NCI-H128 (cell line): ENCODE measurements at regions not wholly inside any gene's neighbourhood (a gene's known extent, or its start where the extent isn't known, plus 50 kb on each side); places are given as distances from the start of the nearest gene placed in this dataset.
"Not testable (repeated sequence)": the region's sequence is repeated elsewhere in the genome, so short reads cannot be mapped to it uniquely, and the experiment has no call there.

Source experiments
- DNase-seq: peaks from one replicate; lab custom pipeline; 2025; ENCODE audit not compliant: unreplicated experiment; lab: John Stamatoyannopoulos, UW

GRCh38 chr1:220475608-220476007 lies 52.3 kb upstream of the MARK1 start:
- DNase-seq = not testable (repeated sequence)

- not testable (repeated sequence) for DNase-seq
These were observed 52.8 kb upstream of the MARK1 start for GRCh38 chr1:220475141-220475540.

GRCh38 chr1:220473440-220473839 lies 54.5 kb upstream of the MARK1 start:
- DNase-seq = no peak

- no peak for DNase-seq
These were observed 65.2 kb upstream of the MARK1 start for GRCh38 chr1:220462752-220463151.

GRCh38 chr1:220458936-220459335 lies 69.0 kb upstream of the MARK1 start:
- no peak for DNase-seq

GRCh38 chr1:220457957-220458609 lies 69.9 kb upstream of the MARK1 start:
- no peak for DNase-seq

GRCh38 chr1:220455559-220455958 lies 72.4 kb upstream of the MARK1 start:
- no peak for DNase-seq

- no peak for DNase-seq
These were observed 73.7 kb upstream of the MARK1 start for GRCh38 chr1:220454155-220454777.

GRCh38 chr1:220453371-220453770 lies 74.6 kb upstream of the MARK1 start:
- DNase-seq = no peak

GRCh38 chr1:220451532-220451931 lies 76.4 kb upstream of the MARK1 start:
- no peak for DNase-seq

- DNase-seq = no peak
These were observed 77.0 kb upstream of the MARK1 start for GRCh38 chr1:220450927-220451326.

- no peak for DNase-seq
These were observed 79.7 kb upstream of the MARK1 start for GRCh38 chr1:220448217-220448616.

- DNase-seq = not testable (repeated sequence)
These were observed 83.3 kb upstream of the MARK1 start for GRCh38 chr1:220444586-220444985.

GRCh38 chr1:220441211-220441610 lies 86.7 kb upstream of the MARK1 start:
- DNase-seq = no peak

GRCh38 chr1:220438741-220439140 lies 89.2 kb upstream of the MARK1 start:
- no peak for DNase-seq

- no peak for DNase-seq
These were observed 95.5 kb upstream of the MARK1 start for GRCh38 chr1:220432408-220432807.

- no peak for DNase-seq
These were observed 96.2 kb upstream of the MARK1 start for GRCh38 chr1:220431554-220432239.

- DNase-seq = no peak
These were observed 97.3 kb upstream of the MARK1 start for GRCh38 chr1:220430586-220430985.

GRCh38 chr1:220430059-220430458 lies 97.9 kb upstream of the MARK1 start:
- DNase-seq = no peak

GRCh38 chr1:220426989-220427388 lies 100.9 kb upstream of the MARK1 start:
- no peak for DNase-seq

- DNase-seq = no peak
These were observed 102.1 kb upstream of the MARK1 start for GRCh38 chr1:220425852-220426251.

- DNase-seq = no peak
These were observed 106.4 kb upstream of the MARK1 start for GRCh38 chr1:220421508-220421907.
